GM12892 (cell line): ENCODE measurements at regions not wholly inside any gene's neighbourhood (a gene's known extent, or its start where the extent isn't known, plus 50 kb on each side); places are given as distances from the start of the nearest gene placed in this dataset.

Experiments used
- POLR2A ChIP-seq: IDR thresholded peaks from 2 replicates; pipeline ENCODE4 v1.6.1; 2011; ENCODE audit warnings: low read depth, low read length, control low read depth
- POLR2AphosphoS5 ChIP-seq: IDR thresholded peaks from 2 replicates; pipeline ENCODE4 v1.6.1; 2011; ENCODE audit warnings: low read depth, low read length, control low read depth

GRCh38 chr11:24142062-24142461, 354.8 kb upstream of the LUZP2 start:
- no peak for TF ChIP-seq POLR2AphosphoS5
- no peak for TF ChIP-seq POLR2A
